GM21528 (cell line): ENCODE measurements at regions not wholly inside any gene's neighbourhood (a gene's known extent, or its start where the extent isn't known, plus 50 kb on each side); places are given as distances from the start of the nearest gene placed in this dataset.

Experiments
- ATAC-seq: cut with Tn5 transposase; IDR thresholded peaks from one replicate; pipeline ENCODE4 v1.9.1; 2021; ENCODE audit warnings: mild to moderate bottlenecking, moderate library complexity; ENCODE audit not compliant: unreplicated experiment, low FRiP score

DNA sequence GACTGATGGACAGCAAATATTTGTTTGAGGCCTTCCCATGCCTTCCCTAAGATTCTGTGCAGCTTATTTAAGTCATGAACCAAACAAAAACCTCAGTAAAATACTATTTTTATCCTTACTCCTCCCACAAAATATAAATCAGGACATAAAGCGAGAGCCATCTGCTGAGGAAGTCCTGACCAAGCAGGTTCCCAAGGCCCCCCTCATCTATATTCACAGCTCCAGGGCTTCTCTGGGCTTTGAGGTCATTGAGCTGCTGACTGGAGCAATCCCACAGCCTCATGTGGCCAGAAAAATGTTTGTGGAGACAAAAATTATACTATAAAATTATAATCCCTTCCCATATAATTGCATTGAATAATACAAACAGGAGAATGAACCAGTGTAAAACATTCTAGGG is 846.2 kb downstream of the ADGRL2 start:
- ATAC-seq: no peak

DNA sequence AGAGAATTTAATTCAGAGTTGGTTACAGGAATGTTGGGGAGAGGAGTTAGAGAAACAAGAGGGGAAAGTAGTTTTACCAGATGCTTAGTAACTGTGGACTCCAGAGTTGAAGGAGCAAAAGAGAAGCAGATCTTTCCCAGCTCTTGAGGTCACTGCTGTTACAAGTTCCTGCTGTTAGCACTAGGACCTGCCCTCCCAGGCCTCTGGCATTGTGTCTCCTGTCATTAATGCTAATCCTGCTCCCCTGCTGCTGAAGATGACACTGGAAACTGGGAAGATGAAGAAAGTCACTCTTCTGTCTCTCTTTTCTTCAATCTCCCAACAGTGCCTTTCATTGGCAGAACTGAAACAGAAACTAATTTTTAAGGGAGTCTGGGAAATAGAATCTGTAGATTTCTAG is 845.6 kb downstream of the ADGRL2 start:
- ATAC-seq: no peak

GRCh38 chr1:82644186-82644915 is 843.6 kb downstream of the ADGRL2 start:
- ATAC-seq: no peak

- ATAC-seq: no peak
Observed at GRCh38 chr1:82640352-82640751, 839.6 kb downstream of the ADGRL2 start.

GRCh38 chr1:82634266-82634665 is 833.5 kb downstream of the ADGRL2 start:
- ATAC-seq: no peak

DNA sequence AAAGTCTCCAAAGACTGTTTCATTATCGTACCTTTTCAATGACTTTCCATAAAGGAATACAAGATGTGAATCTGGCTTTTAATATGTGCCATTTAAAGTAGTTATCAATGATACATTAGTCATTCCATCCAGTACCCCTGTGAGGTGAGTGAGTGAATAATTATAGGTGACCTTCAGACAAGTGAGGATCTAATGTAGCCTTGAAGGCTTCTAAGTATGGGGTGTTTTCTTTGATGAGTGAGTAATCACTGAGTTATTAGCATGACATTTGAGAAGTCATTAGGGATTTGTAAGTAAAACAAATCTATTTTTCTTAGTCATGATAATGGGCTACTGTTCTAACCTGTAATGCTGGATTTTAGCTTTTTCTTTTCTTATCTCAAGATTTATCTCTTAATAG is 831.4 kb downstream of the ADGRL2 start:
- no peak for ATAC-seq

DNA sequence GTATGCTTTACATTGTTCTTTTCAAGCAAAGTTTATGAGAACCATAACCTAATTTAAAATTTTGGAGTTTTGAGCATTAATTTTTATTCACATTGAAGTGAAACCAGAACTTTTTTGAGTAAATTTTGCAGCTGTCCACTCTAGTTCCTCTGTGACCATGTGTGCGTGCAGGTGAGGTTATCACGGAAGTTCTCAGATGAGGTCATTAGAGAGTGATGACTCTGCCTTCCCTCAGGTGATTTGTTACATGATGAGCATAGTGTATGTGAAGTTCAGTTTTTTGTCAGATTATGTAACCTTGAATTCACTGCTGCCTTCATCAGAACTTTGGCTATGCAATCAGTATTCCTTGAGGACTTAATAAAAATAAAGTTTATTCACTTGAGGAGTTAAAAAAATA is 828.2 kb downstream of the ADGRL2 start:
- no peak for ATAC-seq

GRCh38 chr1:82625537-82625936 is 824.8 kb downstream of the ADGRL2 start:
- no peak for ATAC-seq

DNA sequence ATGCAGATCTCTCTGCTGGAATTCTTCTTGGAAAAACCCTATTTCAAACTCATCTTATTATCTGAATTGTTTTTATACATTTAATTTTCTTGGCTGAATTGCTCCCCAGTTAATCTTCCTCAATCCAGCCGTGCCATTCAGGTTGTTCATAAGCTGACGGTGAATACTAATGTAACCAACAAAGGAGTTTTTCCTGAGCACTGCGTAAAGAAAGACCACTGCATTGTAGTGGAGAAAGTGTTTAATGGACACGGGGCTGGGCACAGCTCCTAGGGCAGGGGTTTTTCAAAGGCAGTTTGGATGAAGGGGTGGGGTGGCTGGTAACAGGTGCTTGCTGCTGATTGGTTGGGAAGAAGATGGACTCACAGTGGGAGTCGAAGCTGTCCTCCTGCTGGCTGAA is 820.3 kb downstream of the ADGRL2 start:
- ATAC-seq: no peak

DNA sequence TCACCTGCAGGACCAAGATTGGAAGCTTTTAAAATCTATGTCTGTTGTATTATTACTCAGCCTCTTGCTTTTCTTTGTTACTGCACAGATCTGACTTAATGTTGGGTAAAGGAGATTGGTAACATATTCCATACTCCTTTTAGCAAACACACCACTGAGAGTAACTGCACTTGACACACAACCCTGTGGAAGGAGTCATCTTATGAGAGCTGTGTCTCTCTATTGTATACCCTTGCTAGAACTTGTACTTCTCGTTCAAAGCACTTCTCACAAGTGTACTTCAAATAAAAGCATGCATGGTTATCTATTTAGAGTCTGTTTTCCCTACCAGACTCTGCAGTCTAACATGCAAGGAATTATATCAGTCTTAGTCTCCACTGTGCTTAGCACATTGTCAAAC is 813.4 kb downstream of the ADGRL2 start:
- no peak for ATAC-seq

- no peak for ATAC-seq
Observed at GRCh38 chr1:82612986-82613385, 812.3 kb downstream of the ADGRL2 start.

- no peak for ATAC-seq
Observed at GRCh38 chr1:82606546-82606945, 805.8 kb downstream of the ADGRL2 start.

DNA sequence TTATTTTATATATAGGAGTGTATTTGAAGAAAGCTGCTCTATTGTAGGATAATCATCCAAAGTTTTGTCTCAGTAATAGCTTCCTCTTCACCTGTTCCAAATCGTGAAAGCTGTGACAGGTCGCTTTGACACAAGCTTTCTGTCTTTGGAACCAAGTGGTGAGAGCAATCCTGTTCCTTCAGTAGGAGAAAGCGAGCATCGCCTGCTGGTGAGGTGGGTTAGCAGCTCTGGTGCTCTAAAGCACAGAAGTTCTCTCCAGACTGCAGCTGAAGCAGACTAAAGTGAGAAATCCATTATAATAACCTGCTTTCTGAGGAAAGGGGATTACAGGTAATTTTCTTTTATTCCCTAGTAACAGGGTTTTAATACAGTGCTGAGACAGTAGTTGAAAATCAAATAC is 803.8 kb downstream of the ADGRL2 start:
- no peak for ATAC-seq

GRCh38 chr1:82600314-82600713 is 799.6 kb downstream of the ADGRL2 start:
- ATAC-seq: no peak

GRCh38 chr1:82598812-82599211 is 798.1 kb downstream of the ADGRL2 start:
- no peak for ATAC-seq

DNA sequence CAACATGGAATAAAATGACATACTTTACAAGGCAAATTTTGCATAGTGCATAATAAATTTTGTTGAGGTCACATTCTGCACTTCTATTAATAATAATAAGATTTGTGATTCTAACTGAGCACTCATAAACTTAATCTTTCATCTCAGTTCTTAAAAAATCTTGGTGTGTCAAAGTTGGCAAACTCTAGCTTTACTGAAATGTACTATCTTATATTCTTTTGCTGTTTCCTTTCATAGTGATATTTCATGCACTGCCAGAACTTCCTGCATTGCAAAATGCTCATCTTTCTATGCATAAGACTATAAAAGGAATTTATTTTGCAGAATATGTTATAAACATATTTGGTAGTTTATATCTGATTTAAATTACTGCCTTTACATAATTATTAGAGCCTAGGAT is 797.6 kb downstream of the ADGRL2 start:
- ATAC-seq: no peak

GRCh38 chr1:82597649-82598048 is 796.9 kb downstream of the ADGRL2 start:
- ATAC-seq: no peak

DNA sequence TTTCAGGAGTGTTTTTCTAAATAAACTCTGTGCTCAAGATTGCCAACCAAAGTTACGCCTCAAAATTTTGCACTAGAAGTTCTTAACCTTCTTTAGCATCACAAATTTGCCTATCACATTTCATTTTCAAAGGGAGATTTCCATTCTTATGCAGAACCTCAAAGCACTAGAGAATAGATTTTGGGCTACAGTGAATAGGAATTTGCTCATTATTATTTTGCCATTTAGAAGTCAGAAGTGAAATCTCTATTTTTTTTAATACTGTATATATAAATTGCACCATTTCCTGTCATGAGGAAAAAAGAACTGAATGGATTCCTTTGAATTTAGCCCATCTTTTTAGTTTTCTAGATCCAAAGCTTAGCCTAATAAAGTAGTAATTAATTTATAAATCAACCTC is 796.4 kb downstream of the ADGRL2 start:
- ATAC-seq: no peak

GRCh38 chr1:82593561-82593960 is 792.8 kb downstream of the ADGRL2 start:
- no peak for ATAC-seq

- ATAC-seq: no peak
Observed at GRCh38 chr1:82589588-82589987, 788.9 kb downstream of the ADGRL2 start.

GRCh38 chr1:82587371-82587770 is 786.6 kb downstream of the ADGRL2 start:
- no peak for ATAC-seq

- no peak for ATAC-seq
Observed at GRCh38 chr1:82586473-82586872, 785.7 kb downstream of the ADGRL2 start.

GRCh38 chr1:82582347-82582746 is 781.6 kb downstream of the ADGRL2 start:
- no peak for ATAC-seq
